CD14-positive monocyte (primary cell): ENCODE measurements at regions not wholly inside any gene's neighbourhood (a gene's known extent, or its start where the extent isn't known, plus 50 kb on each side); places are given as distances from the start of the nearest gene placed in this dataset.

Experiments
- DNase-seq, 3 donors: peaks; one replicate each; pipeline ENCODE4 v3.0.0-alpha.2; 2011 to 2022
- H2AFZ ChIP-seq: 2 replicates; pipeline ENCODE4 v1.6.0; 2012; ENCODE audit warnings: mild to moderate bottlenecking, low read depth, low read length, inconsistent platforms; ENCODE audit not compliant: insufficient read depth, poor library complexity, severe bottlenecking
- H3K27ac ChIP-seq, 2 donors: 1 replicate in 1 of 2; 2 replicates in 1 of 2; pipeline ENCODE4 v1.5.1; 2012 to 2013; ENCODE audit warnings: low read length in 2 of 2, control low read depth in 1 of 2, inconsistent platforms in 1 of 2, low read depth in 1 of 2, mild to moderate bottlenecking in 1 of 2
- H3K27me3 ChIP-seq, 2 donors: one replicate each; pipeline versions ENCODE4 v1.6.0 to v1.6.1; 2011 to 2013; ENCODE audit warnings: low read length in 2 of 2; ENCODE audit not compliant: control insufficient read depth in 2 of 2, insufficient read depth in 2 of 2
- H3K36me3 ChIP-seq, 2 donors: replicated peaks in 1 of 2; 1 replicate in 1 of 2; 2 replicates in 1 of 2; pipeline versions ENCODE4 v1.5.1 to v1.6.1; 2012 to 2013; ENCODE audit warnings: low read length in 2 of 2, control low read depth in 1 of 2, inconsistent platforms in 1 of 2, mild to moderate bottlenecking in 1 of 2; ENCODE audit not compliant: insufficient read depth in 2 of 2, control insufficient read depth in 1 of 2
- H3K4me1 ChIP-seq, 2 donors: 1 replicate in 1 of 2; 2 replicates in 1 of 2; pipeline versions ENCODE4 v1.5.1 to v1.6.1; 2012 to 2013; ENCODE audit warnings: low read length in 2 of 2, control low read depth in 1 of 2, inconsistent platforms in 1 of 2, mild to moderate bottlenecking in 1 of 2, moderate library complexity in 1 of 2; ENCODE audit not compliant: insufficient read depth in 2 of 2, control insufficient read depth in 1 of 2
- H3K4me2 ChIP-seq: replicated peaks from 2 replicates; pipeline ENCODE3; 2012; ENCODE audit warnings: low read length, moderate library complexity, mild to moderate bottlenecking; ENCODE audit not compliant: poor library complexity, severe bottlenecking; ENCODE audit errors: extremely low read depth
- H3K4me3 ChIP-seq, 3 experiments: fragments of 200-600 bp in 1 of 3; sonication (generic) in 1 of 3; replicated peaks in 1 of 3; 1 replicate in 2 of 3; 2 replicates in 1 of 3; pipeline ENCODE4 v1.5.1; 2011 to 2013; ENCODE audit warnings: low read length in 3 of 3, mild to moderate bottlenecking in 3 of 3, control low read depth in 2 of 3, low read depth in 2 of 3, inconsistent platforms in 1 of 3, moderate library complexity in 1 of 3
- H3K79me2 ChIP-seq: 2 replicates; pipeline ENCODE4 v1.6.0; 2012; ENCODE audit warnings: mild to moderate bottlenecking, control low read depth, inconsistent platforms, low read length, moderate library complexity; ENCODE audit not compliant: insufficient read depth
- H3K9ac ChIP-seq: 2 replicates; pipeline ENCODE4 v1.6.0; 2017; ENCODE audit warnings: low read length, mild to moderate bottlenecking; ENCODE audit not compliant: insufficient read depth, poor library complexity, severe bottlenecking
- H3K9me3 ChIP-seq, 2 donors: replicated peaks in 1 of 2; 1 replicate in 1 of 2; 2 replicates in 1 of 2; pipeline versions ENCODE4 v1.5.1 to v1.6.1; 2012 to 2013; ENCODE audit warnings: low read length in 2 of 2, control low read depth in 1 of 2; ENCODE audit not compliant: control insufficient read depth in 1 of 2, insufficient read depth in 1 of 2
- H4K20me1 ChIP-seq: 2 replicates; pipeline ENCODE4 v1.6.0; 2012; ENCODE audit warnings: mild to moderate bottlenecking, low read length, control low read depth, moderate library complexity; ENCODE audit not compliant: insufficient read depth
- H3K27ac Mint-ChIP-seq, 7 donors: one replicate each; pipeline ENCODE4 v1.8.0; 2020; ENCODE audit warnings: mild to moderate bottlenecking in 7 of 7, mixed read lengths in 7 of 7, moderate library complexity in 6 of 7, inconsistent platforms in 2 of 7
- H3K27me3 Mint-ChIP-seq, 3 donors: one replicate each; pipeline ENCODE4 v1.8.0; 2021 to 2022; ENCODE audit warnings: low read depth in 3 of 3, mild to moderate bottlenecking in 3 of 3, mixed read lengths in 3 of 3, moderate library complexity in 3 of 3, inconsistent platforms in 1 of 3
- H3K36me3 Mint-ChIP-seq, 2 donors: one replicate each; pipeline ENCODE4 v1.8.0; 2020; ENCODE audit warnings: mixed read lengths in 2 of 2, inconsistent platforms in 1 of 2, mild to moderate bottlenecking in 1 of 2
- H3K4me1 Mint-ChIP-seq: one replicate; pipeline ENCODE4 v1.8.0; 2020; ENCODE audit warnings: mild to moderate bottlenecking, mixed read lengths
- H3K4me3 Mint-ChIP-seq, 2 donors: one replicate each; pipeline ENCODE4 v1.8.0; 2020; ENCODE audit warnings: mild to moderate bottlenecking in 2 of 2, mixed read lengths in 2 of 2, moderate library complexity in 1 of 2
- H3K9me3 Mint-ChIP-seq, 7 donors: one replicate each; pipeline ENCODE4 v1.8.0; 2020 to 2022; ENCODE audit warnings: mixed read lengths in 7 of 7, mild to moderate bottlenecking in 6 of 7, moderate library complexity in 6 of 7, inconsistent platforms in 2 of 7
- WGBS: methylation state at CpG from one replicate; pipeline ENCODE4 v1.1.5; 2013; ENCODE audit warnings: missing lambda C conversion rate; ENCODE audit not compliant: insufficient coverage; 5-methylcytosine and 5-hydroxymethylcytosine counted together
- intact Hi-C, 2 donors: fragments of 100-400 bp; cut with micrococcal nuclease; formaldehyde crosslinking; loops; one replicate each; pipeline versions ENCODE4 v1.15.0 to v1.15.1; 2023
- TF ChIP-seq, protein P1 (sequence below): fragments of 200-600 bp; IDR thresholded peaks from one replicate; pipeline ENCODE4 v1.8.0; 2022; ENCODE audit warnings: antibody characterized with exemption, mild to moderate bottlenecking

DNA sequence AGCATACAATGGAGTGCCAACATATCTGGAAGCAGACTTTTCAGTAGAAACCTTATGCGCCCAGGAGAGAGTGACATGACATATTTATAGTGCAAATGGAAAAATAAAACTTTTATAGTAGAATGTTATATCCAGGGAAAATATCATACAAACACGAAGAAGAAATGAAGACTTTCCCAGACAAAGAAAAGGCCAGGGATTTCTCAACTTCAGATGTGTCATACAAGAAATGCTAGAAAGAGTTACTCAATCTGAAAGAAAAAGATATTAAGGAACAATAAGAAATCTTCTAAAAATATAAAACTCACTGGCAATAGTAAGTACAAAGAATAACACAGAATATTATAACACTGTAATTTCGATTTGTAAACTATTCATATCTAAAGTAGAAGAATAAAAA is 1269.3 kb downstream of the GRIK2 start:
- Mint-ChIP-seq H3K4me3 (no peak overlapping the region), H3K27ac (no peak overlapping the region)
- no peak overlapping the region for H3K4me2 ChIP-seq

DNA sequence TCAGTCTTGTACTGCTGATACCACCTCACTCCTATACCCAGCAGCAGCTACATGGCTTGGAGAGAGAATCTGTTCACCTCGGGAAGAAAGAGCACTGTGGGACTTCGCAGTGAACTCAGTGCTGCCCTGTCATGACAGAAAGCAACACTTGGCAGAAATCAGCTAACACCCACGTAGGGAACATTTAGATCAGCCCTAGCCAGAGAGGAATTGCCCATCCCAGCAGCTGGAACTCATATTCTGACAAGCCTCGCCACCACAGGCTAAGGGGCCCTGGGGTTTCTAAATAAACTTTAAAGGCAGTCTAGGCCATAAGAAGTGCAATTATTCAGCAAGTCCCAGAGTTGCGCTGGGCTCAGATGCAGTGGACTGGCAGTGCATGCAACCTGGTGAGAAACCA is 1266.8 kb downstream of the GRIK2 start:
- DNase-seq: no peak
- H3K9me3 ChIP-seq: peaks cover 0 to 3% of the 10 kb centered on the region in 2 donors
- H3K36me3 Mint-ChIP-seq: no peaks in the 10 kb centered on the region
- H3K79me2 ChIP-seq: no peaks in the 10 kb centered on the region
- no peaks in the 10 kb centered on the region for H4K20me1 ChIP-seq
- intact Hi-C loops: no loop called here
- H3K4me2 ChIP-seq: no peak overlapping the region
- no peak overlapping the region for H3K4me3 Mint-ChIP-seq
- WGBS: 67% methylated on average over 4 of the region's 5 CpGs
- no peaks in the 10 kb centered on the region for H3K4me1 ChIP-seq
- H3K27me3 Mint-ChIP-seq: no peaks in the 10 kb centered on the region
- peaks cover 0 to 8% (median 0%) of the 10 kb centered on the region in 7 donors for H3K9me3 Mint-ChIP-seq
- no peaks in the 10 kb centered on the region for H3K27me3 ChIP-seq
- H3K36me3 ChIP-seq: no peaks in the 10 kb centered on the region
- no peak overlapping the region for H3K27ac Mint-ChIP-seq
- no peak overlapping the region for H3K9ac ChIP-seq
- TF ChIP-seq, protein P1, sequence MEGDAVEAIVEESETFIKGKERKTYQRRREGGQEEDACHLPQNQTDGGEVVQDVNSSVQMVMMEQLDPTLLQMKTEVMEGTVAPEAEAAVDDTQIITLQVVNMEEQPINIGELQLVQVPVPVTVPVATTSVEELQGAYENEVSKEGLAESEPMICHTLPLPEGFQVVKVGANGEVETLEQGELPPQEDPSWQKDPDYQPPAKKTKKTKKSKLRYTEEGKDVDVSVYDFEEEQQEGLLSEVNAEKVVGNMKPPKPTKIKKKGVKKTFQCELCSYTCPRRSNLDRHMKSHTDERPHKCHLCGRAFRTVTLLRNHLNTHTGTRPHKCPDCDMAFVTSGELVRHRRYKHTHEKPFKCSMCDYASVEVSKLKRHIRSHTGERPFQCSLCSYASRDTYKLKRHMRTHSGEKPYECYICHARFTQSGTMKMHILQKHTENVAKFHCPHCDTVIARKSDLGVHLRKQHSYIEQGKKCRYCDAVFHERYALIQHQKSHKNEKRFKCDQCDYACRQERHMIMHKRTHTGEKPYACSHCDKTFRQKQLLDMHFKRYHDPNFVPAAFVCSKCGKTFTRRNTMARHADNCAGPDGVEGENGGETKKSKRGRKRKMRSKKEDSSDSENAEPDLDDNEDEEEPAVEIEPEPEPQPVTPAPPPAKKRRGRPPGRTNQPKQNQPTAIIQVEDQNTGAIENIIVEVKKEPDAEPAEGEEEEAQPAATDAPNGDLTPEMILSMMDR: no peak
- no peak overlapping the region for H3K27ac ChIP-seq
- H3K4me3 ChIP-seq: no peak overlapping the region
- no peaks in the 10 kb centered on the region for H3K4me1 Mint-ChIP-seq
- H2AFZ ChIP-seq: no peak overlapping the region

More for the DNA sequence above, 1269.3 kb downstream of the GRIK2 start:
- intact Hi-C loops: no loop called here
- no peak for DNase-seq
- Mint-ChIP-seq H3K4me1 (no peaks in the 10 kb centered on the region), H3K36me3 (no peaks in the 10 kb centered on the region), H3K9me3 (peaks cover 0 to 6% (median 0%) of the 10 kb centered on the region in 7 donors), H3K27me3 (no peaks in the 10 kb centered on the region)
- no peaks in the 10 kb centered on the region for H3K27me3 ChIP-seq
- no peak overlapping the region for H3K27ac ChIP-seq
- no CpG with 5 or more reads among the region's 3 CpGs for WGBS
- no peak overlapping the region for H2AFZ ChIP-seq
- TF ChIP-seq, protein P1: no peak
- no peak overlapping the region for H3K9ac ChIP-seq
- no peak overlapping the region for H3K4me3 ChIP-seq
- no peaks in the 10 kb centered on the region for H3K4me1 ChIP-seq
- peaks cover 0 to 3% of the 10 kb centered on the region in 2 donors for H3K9me3 ChIP-seq
- H3K36me3 ChIP-seq: no peaks in the 10 kb centered on the region
- H4K20me1 ChIP-seq: no peaks in the 10 kb centered on the region
- H3K79me2 ChIP-seq: no peaks in the 10 kb centered on the region
